Stimulated activated CD8-positive, alpha-beta memory T cell treated with anti-CD3 and anti-CD28 coated beads, Interleukin-7, amount 100 ng/mL, for 1 hour (primary cell): ENCODE measurements at regions not wholly inside any gene's neighbourhood (a gene's known extent, or its start where the extent isn't known, plus 50 kb on each side); places are given as distances from the start of the nearest gene placed in this dataset.
A peak's percentile ranks its signal among the peaks of the same experiment; 100 is the strongest.

Experiments
- DNase-seq, 2 donors: peaks; one replicate each; pipeline ENCODE4 v3.0.0-alpha.2; 2020; ENCODE audit warnings: low read depth in 2 of 2

- no peak for DNase-seq
Observed at GRCh38 chr1:24987424-24987823, 57.3 kb upstream of the RUNX3 start.

DNA sequence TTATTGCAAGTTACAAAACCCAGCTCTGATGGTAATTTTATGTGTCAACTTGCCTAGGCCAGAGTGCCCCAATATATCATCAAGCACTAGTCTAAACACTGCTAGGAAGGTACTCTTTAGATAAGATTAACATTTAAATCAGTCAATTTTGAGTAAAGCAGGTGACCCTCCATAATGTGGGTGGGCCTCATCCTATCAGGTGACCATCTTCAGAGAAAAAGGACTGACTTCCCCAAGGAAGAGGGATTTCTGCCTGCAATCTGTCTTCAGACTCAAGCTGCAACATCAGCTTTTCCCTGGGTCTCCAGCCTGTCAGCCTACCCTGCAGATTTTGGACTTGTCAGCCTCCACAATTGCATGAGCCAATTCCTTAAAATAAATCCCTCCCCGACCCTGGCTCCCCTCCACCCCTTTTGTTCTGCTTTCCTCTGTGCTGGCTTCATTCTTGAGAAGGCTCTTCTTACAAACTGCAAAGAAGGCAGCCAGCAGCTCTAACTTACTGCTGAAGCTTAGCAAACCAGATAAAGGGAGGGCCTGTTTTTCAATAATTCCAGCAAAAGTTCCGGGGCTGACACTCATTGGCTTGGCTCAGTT is 56.4 kb upstream of the RUNX3 start:
- no peak for DNase-seq

DNA sequence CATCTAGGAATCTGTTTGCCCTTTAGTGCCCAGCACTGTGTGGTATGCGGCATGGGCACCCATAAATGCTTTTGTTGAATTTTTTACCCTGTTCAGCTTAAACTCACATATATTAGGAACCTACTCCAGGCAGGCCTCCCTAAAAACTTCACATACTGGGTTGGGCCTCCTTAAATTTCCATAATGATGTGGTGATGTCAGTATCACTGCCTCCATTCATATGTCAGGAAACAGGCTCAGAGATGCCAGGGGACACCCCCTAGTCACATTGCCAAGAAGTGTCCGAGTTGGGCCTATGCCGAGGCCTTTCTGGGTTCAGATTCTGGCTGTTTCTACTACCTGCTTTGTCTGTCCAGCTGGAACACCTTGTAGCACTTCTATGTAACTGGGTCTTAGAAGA is 55.7 kb upstream of the RUNX3 start:
- no peak for DNase-seq

GRCh38 chr1:24984800-24985522 is 54.9 kb upstream of the RUNX3 start:
- peak in 1 of 2 donors; percentile 30 for DNase-seq

DNA sequence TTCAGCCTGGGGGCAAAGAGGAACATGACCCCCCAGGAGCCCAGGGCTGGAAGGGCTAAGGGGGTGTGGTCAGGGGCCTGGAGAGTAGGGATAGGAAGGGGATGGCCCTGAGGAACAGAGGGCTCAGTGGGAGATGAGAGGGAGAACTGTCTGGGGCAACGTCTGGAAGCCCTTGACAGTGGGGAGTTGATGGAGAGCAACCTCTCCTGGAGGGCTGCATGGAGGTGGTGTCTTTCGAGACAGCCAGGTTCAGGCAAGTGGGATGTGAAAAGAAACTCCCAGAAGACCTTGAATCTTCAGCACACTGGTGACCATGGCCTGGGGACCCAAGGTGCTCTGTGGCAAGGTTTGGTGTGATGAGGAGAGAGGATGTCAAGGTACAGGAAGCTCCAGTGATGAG is 54.2 kb upstream of the RUNX3 start:
- DNase-seq = no peak

DNA sequence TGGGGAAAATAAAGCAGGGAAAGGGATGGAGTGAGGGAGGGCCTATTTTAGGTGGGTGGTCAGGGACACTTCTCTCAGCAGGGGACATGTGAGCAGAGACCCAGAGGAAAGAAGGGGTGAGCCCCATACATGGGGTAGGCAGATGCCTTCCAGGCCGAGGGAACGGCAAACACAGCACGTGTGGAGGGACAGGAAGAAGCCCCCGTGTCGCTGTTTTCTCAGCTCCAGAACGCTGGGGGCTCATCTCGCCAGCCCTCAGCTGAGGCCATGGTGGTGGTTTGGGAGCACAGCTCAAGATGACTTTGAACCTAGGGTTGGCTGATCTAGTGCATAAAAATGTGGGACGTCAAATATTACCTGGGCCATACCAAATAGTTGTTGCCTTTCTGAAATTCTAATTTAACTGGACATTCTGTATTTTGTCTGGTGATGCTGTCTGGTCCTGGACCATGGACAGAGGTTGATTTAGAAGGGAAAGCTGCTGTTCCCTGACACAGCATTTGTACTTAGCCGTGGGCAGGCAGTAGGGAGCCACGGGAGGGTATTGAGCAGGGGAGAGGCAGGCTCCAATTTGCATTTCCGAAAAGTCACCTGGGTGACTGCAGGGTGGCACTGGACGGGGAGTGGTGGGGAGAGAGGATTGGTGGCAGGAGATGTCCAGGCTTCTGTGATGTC is 53.1 kb upstream of the RUNX3 start:
- no peak for DNase-seq

- DNase-seq = peak in 1 of 2 donors; percentile 34
Observed at GRCh38 chr1:24981631-24982005, 51.5 kb upstream of the RUNX3 start.

DNA sequence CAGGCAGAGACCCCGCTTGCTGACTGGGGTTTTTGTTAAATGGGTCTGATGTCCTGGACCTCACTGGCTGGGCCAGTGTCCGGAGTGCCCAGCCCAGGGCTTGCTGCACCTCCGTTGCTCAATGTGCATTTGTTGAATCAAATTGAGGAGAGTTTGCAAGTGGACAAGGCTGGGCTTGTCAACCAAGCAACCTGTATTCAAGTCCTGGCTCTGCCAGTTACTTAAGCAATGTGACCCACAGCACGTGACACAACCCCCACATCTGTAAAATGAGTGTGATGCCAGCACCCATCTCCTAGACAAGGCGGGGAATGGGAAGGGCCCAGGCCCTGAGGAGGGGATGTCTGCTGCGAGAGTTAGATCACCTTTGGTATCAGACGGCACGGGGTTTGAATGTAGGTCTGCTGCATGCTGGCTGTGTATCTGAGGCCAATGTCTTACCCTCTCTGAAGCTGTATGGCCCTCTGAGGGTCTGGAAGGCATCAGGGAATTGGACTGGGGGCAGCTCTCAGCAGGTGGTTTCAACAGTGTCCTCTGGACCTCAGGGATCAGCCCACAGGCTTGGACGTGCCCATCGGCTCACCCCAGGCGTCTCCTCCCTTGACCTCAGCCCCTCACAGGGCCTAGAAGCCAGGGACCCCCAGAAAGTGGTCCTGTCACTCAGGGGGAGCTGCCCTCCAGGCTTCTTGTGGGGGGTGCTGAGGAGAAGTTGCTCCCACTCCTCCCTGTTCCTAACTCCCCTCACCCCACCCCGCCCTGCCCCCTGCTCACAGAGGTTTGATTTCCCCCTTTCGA is 51.0 kb upstream of the RUNX3 start:
- no peak for DNase-seq
